ENCODE measurements at regions not wholly inside any gene's neighbourhood (a gene's known extent, or its start where the extent isn't known, plus 50 kb on each side); places are given as distances from the start of the nearest gene placed in this dataset.

DNA sequence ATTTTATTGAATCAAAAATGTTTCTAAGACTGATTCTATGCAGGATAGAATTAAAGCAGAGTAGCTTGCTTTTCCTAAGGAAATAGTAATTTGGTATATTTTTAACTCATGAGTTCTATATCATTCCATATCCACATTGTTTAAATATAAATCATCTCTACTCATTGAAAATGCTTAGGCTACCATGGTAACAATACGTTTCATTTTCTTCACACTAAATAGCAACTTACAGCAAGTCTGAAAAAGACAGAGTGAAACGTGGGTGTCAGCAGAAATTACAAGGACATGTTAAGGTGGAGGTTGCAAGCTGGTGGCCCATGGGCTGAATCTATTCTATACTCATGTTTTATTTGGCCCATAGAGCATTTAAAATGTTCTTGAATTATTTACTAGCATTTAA, 487.9 kb downstream of the ARHGEF28 start:
- no peak for TF ChIP-seq ZSCAN5A (tag by site-specific recombination; IDR thresholded peaks at IDR 0.05)
- no peak for TF ChIP-seq ZNF626 (tag by site-specific recombination; IDR thresholded peaks at IDR 0.05)
- TF ChIP-seq ZNF10 (tag by site-specific recombination; IDR thresholded peaks at IDR 0.05): no peak
- H3K4me3 ChIP-seq (ENCODE audit: low read depth, low read length): no peak overlapping the region
- no peaks in the 10 kb centered on the region for H3K4me1 ChIP-seq (ENCODE audit: control insufficient read depth, insufficient read depth, low read length)
- POLR2A ChIA-PET: no interaction called here
- no peak overlapping the region for H3K27ac ChIP-seq (ENCODE audit: extremely low read depth, low read depth, low read length)
- no peaks in the 10 kb centered on the region for H3K9me3 ChIP-seq (ENCODE audit: control insufficient read depth, insufficient read depth, low read depth, low read length)
- no peaks in the 10 kb centered on the region for H3K36me3 ChIP-seq (ENCODE audit: control insufficient read depth in 2 of 2, insufficient read depth in 1 of 2, low read length in 2 of 2)
- CTCF ChIA-PET: interaction anchor here (1.0 to 1.4 kb wide), 2 partner anchors 9 to 212 kb away, joined by 3 to 4 read pairs; no protein-coding TSS in a partner anchor

DNA sequence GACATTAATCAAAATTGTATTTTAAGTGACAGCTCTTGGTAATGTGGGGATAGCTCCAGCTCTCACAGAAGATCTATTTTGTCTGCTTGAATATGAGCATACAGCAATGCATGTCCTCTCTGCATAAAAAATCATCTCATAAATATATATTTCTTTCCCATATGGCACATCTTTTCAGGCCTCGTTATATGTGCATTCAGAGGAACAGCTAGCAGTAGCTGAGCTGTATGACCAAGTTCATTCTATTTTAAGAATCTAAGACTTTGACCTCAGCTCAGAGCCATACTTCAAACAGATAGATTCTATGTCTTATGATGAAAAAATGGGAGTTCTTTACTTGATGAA, 487.2 kb downstream of the ARHGEF28 start:
- Histone ChIP-seq H3K36me3 (ENCODE audit: control insufficient read depth in 2 of 2, insufficient read depth in 1 of 2, low read length in 2 of 2) (no peaks in the 10 kb centered on the region), H3K27ac (ENCODE audit: extremely low read depth, low read depth, low read length) (no peak overlapping the region), H3K4me3 (ENCODE audit: low read depth, low read length) (no peak overlapping the region), H3K9me3 (ENCODE audit: control insufficient read depth, insufficient read depth, low read depth, low read length) (no peaks in the 10 kb centered on the region), H3K4me1 (ENCODE audit: control insufficient read depth, insufficient read depth, low read length) (no peaks in the 10 kb centered on the region)
- no peak for TF ChIP-seq ZBTB8A (tag by site-specific recombination; IDR thresholded peaks at IDR 0.05)
- no peak for TF ChIP-seq ZNF530 (tag by site-specific recombination; IDR thresholded peaks at IDR 0.05; ENCODE audit: low read depth)
- no peak for TF ChIP-seq TCF7L2 (IDR thresholded peaks at IDR 0.05; ENCODE audit: borderline replicate concordance, low read depth, low read length)
- no peak for TF ChIP-seq SP3 (tag by site-specific recombination; IDR thresholded peaks at IDR 0.05)
- no peak for TF ChIP-seq ZNF302 (tag by site-specific recombination; IDR thresholded peaks at IDR 0.05; ENCODE audit: low read depth)
- no peak for TF ChIP-seq MZF1 (tag by site-specific recombination; IDR thresholded peaks at IDR 0.05; ENCODE audit: borderline replicate concordance)
- no peak for TF ChIP-seq ZBTB48 (tag by site-specific recombination; IDR thresholded peaks at IDR 0.05)
- TF ChIP-seq ZFP69B (tag by site-specific recombination; IDR thresholded peaks at IDR 0.05): no peak
- TF ChIP-seq ZNF624 (tag by site-specific recombination; IDR thresholded peaks at IDR 0.05): no peak
- TF ChIP-seq ZNF837 (tag by site-specific recombination; IDR thresholded peaks at IDR 0.05): no peak
- no peak for TF ChIP-seq GLI4 (tag by site-specific recombination; IDR thresholded peaks at IDR 0.05)
- no peak for TF ChIP-seq ZNF16 (tag by site-specific recombination; IDR thresholded peaks at IDR 0.05; ENCODE audit: low read depth)
- no peak for TF ChIP-seq ZNF558 (tag by site-specific recombination; IDR thresholded peaks at IDR 0.05)
- TF ChIP-seq PRDM10 (tag by site-specific recombination; IDR thresholded peaks at IDR 0.05): no peak
- no peak for TF ChIP-seq ZFP3 (tag by site-specific recombination; IDR thresholded peaks at IDR 0.05; ENCODE audit: low read depth)
- TF ChIP-seq ZBTB1 (tag by site-specific recombination; IDR thresholded peaks at IDR 0.05): no peak
- TF ChIP-seq ZFHX2 (tag by site-specific recombination; conservative IDR thresholded peaks at IDR 0.05): no peak
- TF ChIP-seq ZNF677 (tag by site-specific recombination; IDR thresholded peaks at IDR 0.05): no peak
- CTCF ChIA-PET: interaction anchor here (0.6 to 1.4 kb wide), 2 partner anchors 10 to 786 kb away, joined by 4 to 5 read pairs; no protein-coding TSS in a partner anchor
- POLR2A ChIA-PET: no interaction called here

Data from HEK293 (cell line).